DMS114 treated with DMSO at 0.1 percent for 48 hours (cell line): ENCODE measurements at regions not wholly inside any gene's neighbourhood (a gene's known extent, or its start where the extent isn't known, plus 50 kb on each side); places are given as distances from the start of the nearest gene placed in this dataset.
"Not testable (repeated sequence)": the region's sequence is repeated elsewhere in the genome, so short reads cannot be mapped to it uniquely, and the experiment has no call there.

Experiments
- DNase-seq: peaks from one replicate; lab custom pipeline; 2025; ENCODE audit not compliant: unreplicated experiment; lab: John Stamatoyannopoulos, UW

DNA sequence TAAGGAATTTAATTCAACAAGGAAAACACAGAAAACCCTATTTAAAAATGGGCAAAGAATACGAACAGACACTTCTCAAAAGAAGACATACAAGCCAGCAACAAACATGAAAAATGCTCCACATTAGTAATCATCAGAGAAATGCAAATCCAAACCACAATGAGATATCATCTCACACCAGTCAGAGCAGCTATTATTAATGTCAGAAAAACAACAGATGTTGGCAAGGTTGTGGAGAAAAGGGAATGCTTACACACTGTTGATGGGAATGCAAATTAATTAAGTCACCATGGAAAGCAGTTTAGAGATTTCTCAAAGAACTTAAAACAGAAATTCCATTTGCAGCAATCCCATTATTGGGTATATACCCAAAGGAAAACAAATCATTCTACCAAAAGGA lies 55.2 kb downstream of the GCC1 start:
- DNase-seq = no peak

DNA sequence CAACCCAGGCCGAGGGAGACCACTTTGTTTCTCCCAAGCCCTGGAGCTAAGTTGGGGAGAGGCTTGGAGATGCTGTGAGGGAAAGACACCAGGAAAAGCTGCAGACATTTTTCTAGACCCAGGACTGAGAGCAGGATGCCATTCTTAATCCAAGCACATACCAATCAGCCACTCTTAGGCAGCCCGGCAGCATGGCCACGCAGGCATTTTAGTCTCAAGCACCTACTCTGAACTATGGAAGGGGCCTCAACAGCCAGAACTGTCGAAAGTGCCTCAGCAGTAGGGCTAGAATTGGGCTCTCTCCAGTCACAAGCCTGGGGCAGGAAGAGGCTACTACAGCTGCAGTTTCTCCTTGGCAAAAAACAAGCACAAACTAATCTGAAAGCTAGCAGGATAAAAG lies 57.8 kb downstream of the GCC1 start:
- DNase-seq = no peak

DNA sequence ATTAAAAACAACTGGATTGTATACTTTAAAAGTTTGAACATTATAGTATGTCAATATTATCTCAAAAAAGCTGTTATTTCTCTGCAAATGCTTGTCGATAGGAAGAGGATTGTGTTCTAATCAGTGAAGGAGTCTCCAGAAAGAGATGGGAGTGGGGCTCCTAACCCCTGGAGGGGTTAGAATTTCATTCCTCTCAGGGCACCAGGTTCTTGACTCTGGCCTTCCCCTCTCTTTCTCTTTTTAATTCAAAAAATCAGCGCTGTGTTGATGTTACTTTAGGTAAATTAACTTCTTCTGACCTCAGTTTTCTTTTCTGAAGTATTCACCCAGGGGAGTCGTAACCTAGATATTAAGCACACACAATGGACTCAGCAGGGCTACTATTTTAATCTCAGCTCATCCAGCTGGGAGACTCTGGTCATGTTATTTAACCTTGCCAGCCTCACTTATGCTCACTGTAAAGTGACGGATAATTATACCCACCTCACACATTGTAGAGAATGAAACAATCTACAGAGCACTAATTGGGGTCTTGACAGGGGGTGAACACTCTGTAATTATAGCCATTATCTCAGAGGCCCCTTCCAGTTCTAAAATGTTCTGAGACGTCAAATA lies 59.4 kb downstream of the GCC1 start:
- DNase-seq = no peak

DNA sequence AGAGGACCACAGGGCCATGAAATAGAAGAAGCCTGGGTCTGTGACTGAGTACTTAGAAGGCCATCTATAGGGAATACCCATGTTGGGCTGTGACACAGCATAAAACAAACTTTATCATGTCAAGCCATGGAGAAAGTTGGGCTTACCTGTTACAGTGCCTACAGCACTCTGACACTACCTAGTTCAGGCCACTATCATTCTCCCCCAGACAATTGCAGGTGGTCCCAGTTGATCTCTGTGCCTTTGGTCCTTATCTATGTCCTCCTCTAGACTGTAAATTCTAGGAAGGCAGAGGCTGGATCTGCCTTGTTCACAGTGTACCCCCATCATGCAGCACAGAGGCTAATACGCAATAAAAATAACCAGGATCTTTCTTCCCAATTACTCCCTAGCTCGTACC lies 69.1 kb downstream of the GCC1 start:
- DNase-seq = no peak

DNA sequence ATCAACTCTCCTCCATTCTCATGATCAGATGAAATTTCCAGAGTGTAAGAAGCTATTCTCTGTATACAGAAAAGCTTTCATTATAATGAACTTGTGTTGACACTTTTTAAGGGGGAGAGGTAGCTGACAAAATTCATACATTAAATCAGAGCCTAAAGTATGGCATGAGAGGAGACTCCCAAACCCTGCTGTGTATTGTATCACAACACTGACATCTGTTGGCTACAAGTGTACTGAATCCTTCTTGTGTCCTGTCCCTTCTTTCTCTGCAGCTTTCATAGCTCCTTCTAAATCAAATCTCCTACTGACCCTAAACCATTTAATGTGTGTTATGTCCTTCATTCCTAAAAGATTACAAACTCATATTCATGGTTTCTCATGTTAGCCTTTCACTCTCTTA lies 70.9 kb downstream of the GCC1 start:
- peak; percentile 66 for DNase-seq

DNA sequence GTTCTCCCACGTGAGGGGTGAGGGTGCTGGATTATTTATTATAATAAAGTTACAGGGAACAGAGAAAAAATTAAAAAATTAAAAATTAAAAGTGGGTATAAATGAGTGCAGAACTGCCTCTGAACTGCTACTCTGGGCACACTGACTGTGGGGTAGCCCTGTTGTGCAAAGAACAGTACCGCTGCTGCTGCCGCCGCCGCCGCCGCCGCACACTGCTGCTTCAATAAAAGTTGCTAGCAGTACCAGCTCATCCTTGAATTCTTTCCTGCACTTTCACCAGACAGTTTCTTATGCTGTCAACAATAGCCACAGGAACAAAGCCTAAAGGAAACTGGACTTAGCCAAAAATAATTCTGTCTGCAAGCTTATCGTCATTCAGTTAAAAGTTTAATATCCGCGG lies 72.1 kb downstream of the GCC1 start:
- no peak for DNase-seq

DNA sequence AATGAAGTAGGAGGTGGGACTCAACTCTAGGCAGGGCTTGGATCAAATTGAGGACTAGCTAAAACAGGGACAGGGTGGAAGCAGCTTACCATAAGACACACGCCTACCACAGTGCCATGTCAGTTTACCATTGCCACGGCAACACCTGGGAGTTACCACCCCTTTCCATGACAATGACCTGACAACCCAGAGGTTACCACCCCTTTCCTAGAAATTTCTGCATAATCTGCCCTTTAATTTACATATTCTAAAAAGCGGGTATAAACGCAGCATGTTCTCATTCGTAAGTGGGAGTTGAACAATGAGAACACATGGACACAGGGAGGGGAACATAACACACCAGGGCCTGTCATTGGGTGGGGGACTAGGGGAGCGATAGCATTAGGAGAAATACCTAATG lies 72.7 kb downstream of the GCC1 start:
- DNase-seq = no peak

DNA sequence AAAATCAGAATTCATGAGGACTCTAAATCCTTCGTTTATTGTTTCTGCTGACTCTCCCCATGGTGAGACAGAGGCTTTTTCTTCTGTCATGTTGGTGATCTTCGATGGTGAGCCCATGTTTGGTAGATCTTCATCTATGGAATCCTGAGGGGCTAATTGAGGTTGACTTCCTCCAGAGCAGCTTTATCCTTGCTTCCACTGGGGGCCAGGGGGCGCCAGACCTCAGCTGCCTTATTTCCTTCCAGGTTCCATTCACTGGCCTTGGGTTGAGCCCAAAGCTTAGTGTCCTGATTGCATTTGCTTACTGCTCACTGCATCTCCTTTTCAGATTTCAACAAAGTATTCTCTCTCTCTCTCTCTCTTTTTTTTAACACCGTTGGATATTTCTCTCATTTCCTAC lies 80.7 kb downstream of the GCC1 start:
- no peak for DNase-seq

DNA sequence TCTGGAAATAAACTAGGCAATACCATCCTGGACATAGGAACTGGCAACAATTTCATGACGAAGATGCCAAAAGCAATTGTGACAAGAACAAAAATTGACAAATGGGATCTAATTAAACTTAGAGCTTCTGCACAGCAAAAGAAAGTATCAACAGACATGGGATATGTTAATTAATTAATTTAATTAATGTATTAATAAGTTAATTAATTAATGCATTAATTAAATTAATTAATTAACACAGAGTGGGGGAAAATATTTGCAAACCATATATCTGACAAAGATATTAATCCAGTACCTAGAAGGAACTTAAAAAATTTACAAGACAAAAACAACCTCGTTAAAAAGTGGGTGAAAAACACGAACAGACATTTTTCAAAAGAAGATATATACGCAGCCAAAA lies 83.6 kb downstream of the GCC1 start:
- DNase-seq = no peak

DNA sequence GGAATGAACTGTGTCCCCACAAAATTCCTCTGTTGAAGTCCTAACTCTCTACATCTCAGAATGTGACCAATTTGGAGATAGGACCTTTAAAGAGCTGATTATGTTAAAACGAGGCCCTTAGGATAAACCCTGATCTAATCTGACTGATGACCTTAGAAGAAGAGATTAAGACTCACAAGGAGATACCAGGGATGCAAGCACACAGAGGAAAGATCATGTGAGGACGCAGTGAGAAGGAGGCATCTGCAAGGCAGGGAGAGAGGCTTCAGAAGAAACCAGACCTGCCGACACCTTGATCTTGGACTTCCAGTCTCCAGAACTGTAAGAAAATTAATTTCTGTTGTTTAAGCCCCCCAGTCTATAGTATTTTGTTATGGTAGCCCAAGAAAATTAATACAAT lies 94.9 kb upstream of the ZNF800 start:
- no peak for DNase-seq

DNA sequence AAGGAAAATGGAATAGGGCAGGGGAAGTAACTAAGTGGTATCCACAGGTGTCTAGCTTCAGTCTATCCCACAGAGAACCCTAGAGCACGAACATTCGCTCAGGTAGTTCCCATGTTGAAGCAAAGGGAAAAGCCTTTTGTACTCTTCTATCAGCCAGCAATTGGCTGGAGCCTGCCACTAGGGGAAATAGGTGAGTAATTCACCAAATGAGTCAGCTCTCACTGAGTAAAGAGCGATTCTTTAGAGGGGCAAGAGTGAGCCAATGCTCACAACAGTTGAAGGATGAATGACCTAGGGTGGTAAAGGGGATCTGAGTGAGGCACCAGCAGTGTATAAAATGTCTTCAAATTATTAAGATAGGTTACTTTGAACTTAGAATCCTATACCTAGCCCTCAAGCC lies 94.1 kb upstream of the ZNF800 start:
- DNase-seq = no peak

DNA sequence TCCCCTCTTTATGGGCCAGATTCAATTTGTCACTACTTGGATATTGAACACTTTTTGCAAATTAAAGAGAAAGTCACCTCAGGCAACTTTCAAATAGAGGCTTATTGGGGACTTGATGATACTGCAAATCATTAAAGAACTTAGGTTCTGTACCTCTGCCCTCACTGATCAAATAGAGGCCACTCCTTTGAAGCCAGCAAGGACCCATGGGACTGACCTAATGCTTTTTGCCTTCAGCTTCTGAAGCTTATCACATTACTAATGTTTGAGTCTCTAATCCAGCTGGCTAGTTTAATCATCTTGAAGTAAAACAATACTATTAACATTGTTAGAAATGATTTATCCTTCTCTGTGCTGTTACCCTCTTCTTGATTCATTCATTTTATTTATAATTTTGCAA lies 93.0 kb upstream of the ZNF800 start:
- DNase-seq = no peak

DNA sequence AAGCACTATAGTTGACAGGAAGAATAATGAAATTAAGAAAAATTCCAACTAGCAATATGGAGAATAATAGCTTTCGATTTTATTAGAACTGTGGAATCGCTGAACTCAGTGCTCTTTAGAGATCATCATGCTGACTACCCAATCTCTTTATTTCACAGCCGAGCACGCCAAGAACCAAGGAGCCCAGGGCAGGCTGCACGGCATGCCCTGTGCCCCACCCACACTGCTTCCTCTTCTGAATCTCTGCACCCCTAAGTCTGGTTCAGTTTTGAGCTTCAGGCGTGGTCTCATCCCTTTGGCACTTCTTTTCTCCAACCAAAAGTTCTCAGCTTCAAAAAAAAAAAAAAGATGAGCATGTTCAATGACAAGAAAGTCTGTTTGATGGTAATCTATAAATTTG lies 92.4 kb upstream of the ZNF800 start:
- no peak for DNase-seq

DNA sequence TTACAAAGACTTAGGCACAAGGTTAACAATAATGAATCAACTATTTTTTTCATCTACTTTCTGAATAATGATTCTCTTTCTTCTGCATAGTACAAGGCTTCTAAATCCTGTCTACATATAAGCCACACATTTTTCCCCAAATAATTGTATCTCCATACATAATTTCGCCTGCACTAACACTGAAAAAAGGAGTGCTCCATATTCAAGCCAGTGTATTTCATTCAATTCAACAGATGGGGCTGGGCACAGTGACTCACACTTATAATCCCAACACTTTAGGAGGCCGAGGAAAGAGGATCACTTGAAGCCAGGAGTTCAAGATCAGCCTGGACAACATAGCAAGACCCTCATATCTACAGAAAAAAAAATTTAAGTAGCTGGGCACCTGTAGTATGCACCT lies 86.0 kb upstream of the ZNF800 start:
- DNase-seq = no peak

DNA sequence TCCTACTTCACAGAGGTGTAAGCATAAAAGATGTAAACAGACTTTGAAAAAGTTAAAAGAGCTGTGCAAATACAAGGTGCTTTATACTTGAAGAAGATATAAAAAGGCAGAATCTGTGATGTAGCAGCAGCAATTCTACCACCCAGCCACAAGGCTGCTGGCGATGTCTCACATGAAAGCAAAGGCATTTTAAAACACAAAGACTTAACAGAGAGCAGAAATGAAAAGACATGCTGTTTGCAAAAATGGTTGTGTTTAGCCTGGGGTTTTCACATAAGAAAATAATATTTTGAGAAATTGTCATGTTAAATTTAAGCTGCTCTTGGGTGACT lies 85.5 kb upstream of the ZNF800 start:
- no peak for DNase-seq

DNA sequence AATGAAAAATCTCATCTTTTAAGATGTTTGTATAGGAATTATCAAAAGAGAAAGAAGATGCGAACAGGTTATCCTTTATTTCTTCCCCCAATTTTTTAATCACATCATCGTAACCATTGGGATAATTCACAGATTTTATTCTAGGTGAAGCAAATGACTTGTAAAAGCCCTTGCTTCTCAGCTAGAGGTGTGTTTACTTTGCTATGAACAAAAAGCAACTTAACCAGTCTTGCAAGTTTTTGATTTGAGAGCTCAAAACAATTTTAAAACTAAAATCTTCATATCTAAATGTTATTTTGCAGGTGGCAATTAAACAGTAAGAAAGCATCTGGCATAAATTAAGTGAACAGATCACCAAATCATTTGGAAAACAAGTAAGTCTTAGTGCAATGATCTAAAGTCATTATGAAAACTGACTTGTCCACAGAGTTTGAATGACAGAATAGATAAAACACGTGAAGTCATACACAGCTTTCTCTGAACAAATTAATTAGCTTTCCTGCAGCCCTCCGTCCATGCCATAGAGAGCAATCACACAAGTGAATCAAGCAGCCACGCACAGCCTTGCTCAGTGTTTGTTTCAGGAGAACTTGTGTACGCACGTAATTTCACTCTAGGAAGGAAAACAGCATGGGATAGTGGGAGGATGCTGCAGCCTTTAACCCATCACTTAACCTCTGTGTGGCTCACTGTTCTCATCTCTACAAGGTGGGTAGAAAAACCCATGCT lies 85.0 kb upstream of the ZNF800 start:
- no peak for DNase-seq

DNA sequence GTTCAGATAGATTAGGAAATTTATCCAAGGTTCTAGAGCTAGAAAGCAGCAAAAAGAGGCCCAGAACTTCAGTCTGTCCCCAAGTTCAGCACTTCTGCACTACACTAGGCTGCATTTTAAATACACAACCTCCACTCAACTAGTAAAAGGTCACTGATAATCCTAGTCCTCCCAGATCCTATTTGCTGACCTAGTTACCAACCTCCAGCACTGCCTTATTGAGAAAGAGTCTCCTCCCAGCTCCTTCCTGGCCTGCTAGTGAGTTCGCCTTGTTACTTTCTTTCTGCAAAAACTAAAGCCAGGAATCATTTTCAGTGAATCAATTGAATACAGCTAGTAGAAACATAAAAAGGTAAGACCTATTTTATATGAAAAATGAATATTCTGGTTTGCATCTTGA lies 84.1 kb upstream of the ZNF800 start:
- no peak for DNase-seq

DNA sequence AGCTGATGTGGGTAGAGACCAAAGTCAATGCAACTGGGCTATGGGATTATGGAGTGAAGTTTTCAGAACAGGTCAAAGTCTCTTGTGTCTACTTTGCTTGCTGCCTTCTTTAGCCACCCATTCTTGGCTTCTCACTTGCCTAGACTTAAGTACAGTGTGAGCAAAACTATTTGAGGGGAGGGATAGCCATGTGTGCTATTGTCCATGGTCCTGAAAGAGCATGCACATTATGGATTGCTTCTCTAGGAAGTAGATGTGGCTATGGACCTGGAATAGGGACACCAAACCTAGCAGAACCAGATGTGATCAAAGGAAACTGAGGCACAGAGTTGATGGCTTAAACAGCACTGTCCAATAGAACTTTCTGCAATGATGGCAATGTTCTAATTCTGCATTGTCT lies 81.9 kb upstream of the ZNF800 start:
- DNase-seq = no peak

DNA sequence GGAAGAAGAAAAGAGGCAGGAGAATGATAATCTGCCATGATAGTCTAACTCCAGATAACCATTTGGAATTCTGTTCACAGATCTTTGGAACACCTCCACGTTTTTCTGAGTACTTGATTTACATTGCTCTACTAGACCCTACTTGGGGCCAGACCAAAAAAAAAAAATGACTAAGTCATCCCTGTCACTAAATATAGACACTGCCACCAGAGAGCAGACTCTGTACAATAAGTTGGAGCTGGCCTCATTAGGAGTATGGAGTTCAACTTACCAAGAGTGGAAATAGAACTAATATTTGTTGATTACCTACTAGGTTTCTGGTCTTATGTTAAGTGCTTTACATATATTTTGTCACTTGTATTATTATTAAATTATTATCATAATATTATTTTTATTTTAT lies 80.9 kb upstream of the ZNF800 start:
- DNase-seq = no peak

DNA sequence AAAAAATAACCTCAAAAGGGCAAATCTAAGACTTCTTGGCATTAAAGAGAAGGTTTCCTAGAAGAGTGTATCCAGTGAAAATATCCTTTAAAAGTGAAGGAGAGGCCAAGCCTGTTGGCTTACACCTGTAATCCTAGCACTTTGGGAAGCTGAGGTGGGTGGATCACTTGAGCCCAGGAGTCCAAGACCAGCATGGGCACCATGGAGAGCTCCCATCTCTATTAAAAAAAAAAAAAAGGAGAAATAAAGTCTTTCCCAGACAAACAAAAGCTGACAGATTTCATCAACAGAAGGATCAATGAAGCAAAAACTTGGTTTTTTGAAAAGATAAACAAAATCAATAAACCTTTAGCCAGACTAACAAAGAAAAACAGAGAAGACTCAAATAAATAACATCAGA lies 67.6 kb upstream of the ZNF800 start:
- no peak for DNase-seq

DNA sequence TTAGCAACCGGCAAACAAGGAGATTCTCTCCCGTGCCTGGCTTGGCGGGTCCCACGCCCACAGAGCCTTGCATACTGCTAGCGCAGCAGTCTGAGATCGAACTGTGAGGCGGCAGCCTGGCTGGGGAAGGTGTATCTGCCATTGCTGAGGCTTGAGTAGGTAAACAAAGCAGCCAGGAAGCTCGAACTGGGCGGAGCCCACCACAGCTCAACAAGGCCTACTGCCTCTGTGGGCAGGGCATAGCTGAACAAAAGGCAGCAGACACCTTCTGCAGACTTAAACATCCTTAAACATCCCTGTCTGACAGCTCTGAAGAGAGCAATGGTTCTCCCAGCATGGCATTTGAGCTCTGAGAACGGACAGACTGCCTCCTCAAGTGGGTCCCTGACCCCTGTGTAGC lies 58.8 kb upstream of the ZNF800 start:
- not testable (repeated sequence) for DNase-seq

DNA sequence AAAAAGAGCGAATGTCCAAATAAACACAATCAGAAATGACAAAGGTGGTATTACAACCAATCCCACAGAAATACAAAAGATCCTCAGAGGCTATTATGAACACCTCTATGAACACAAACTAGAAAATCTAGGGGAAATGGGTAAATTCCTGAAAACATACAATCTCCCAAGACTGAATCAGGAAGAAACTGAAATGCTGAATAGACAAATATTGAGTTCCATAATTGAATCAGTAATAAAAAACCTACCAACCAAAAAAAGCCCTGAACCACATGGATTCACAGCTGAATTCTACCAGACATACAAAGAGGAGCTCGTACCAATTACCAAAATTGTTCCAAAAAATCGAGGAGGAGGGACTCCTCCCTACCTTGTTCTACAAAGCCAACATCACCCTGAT lies 56.1 kb upstream of the ZNF800 start:
- DNase-seq = no peak

DNA sequence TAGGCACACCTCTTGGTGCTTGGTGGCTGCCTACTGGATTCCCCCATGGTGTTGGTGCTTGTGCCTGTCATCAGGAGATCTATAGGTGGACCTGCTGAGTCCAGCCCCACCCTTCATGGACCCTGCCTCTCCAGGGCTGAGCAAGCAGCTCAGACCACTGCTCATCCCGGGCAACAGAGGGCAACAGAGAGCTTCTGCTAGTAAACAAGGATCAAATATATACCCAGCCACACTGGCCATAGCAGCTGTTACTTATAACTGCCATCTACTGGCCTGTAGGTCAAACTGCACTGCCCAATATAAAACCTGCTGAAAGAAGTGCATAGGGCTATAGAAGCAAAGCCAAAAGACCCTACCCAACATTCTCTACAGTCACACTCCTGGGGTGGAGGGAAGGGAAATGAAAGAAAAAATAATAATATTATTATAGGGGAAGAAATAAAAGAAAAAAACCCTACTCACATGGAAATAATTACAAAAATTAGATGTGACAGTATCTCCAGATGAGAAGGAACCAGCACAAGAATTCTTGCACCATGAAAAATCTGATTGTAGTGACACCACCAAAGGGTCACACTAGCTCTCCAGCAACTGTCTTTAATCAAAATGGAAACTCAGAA lies 54.9 kb upstream of the ZNF800 start:
- peak; percentile 5 for DNase-seq
